GM12878 (cell line): ENCODE measurements at regions not wholly inside any gene's neighbourhood (a gene's known extent, or its start where the extent isn't known, plus 50 kb on each side); places are given as distances from the start of the nearest gene placed in this dataset.

Experiments
- EP300 ChIP-seq, 2 experiments: fragments of 150-350 bp in 1 of 2; IDR thresholded peaks; 2 replicates each; pipeline ENCODE4 v1.6.1; 2011 to 2012; ENCODE audit warnings: low read depth in 2 of 2, low read length in 2 of 2, borderline replicate concordance in 1 of 2, improper control_type of control experiment in 1 of 2, inconsistent platforms in 1 of 2; ENCODE audit not compliant: control insufficient read depth in 1 of 2
- MAX ChIP-seq: IDR thresholded peaks from 2 replicates; pipeline ENCODE4 v1.6.1; 2012; ENCODE audit warnings: low read depth, low read length, improper control_type of control experiment
- MXI1 ChIP-seq: fragments of 150-350 bp; IDR thresholded peaks from 2 replicates; pipeline ENCODE4 v1.6.1; 2011; ENCODE audit warnings: low read depth, mild to moderate bottlenecking, inconsistent platforms, low read length, improper control_type of control experiment
- NFYB ChIP-seq: IDR thresholded peaks from 2 replicates; pipeline ENCODE4 v1.6.1; 2011; ENCODE audit warnings: low read depth, mild to moderate bottlenecking, low read length, improper control_type of control experiment, moderate library complexity; ENCODE audit not compliant: insufficient read depth
- POLR2A ChIP-seq: IDR thresholded peaks from 2 replicates; pipeline ENCODE4 v1.6.1; 2011; ENCODE audit warnings: low read depth, mild to moderate bottlenecking, low read length
- POU2F2 ChIP-seq: IDR thresholded peaks from 3 replicates; pipeline ENCODE4 v1.6.1; 2011; ENCODE audit warnings: low read depth, mild to moderate bottlenecking, low read length, borderline replicate concordance
- RAD21 ChIP-seq: IDR thresholded peaks from 2 replicates; pipeline ENCODE4 v1.6.1; 2011; ENCODE audit warnings: mild to moderate bottlenecking, low read depth, low read length, moderate library complexity; ENCODE audit not compliant: insufficient read depth
- RBBP5 ChIP-seq: fragments of 200-600 bp; sonication (generic); conservative IDR thresholded peaks from 2 replicates; pipeline ENCODE4 v1.6.1; 2016
- RELA ChIP-seq: fragments of 450-650 bp; IDR thresholded peaks from 2 replicates; pipeline ENCODE4 v1.8.0; 2014; ENCODE audit warnings: borderline replicate concordance; ENCODE audit not compliant: partially characterized antibody
- ZBTB33 ChIP-seq: fragments of 450-650 bp; IDR thresholded peaks from 2 replicates; pipeline ENCODE4 v1.6.1; 2017; ENCODE audit warnings: mild to moderate bottlenecking

DNA sequence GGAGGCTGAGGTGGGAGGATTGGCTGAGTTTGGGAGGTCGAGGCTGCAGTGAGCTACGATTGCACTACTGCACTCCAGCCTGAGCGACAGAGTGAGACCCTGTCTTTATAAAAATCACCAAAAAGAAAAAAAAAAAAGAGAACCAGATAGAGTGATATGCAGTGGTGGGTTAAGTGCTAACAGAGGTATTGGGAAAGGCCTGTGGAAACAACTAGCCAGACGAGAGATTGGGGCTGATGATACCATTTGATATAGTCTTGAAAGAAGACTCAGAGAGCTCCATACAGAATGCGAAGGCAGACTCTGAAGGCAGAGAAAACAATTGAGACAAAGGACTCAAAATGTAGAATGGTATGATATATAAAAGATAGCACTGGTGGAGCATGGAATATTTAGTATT, 134.1 kb downstream of the CDC42EP3 start:
- TF ChIP-seq EP300 (IDR thresholded peaks at IDR 0.05; ENCODE audit: borderline replicate concordance in 1 of 2, control insufficient read depth in 1 of 2, low read depth in 2 of 2, low read length in 2 of 2) (no peak), POLR2A (no peak), RBBP5 (no peak), MXI1 (no peak), ZBTB33 (no peak), RAD21 (no peak), RELA (no peak), NFYB (no peak), MAX (no peak), POU2F2 (no peak)
